ENCODE measurements at regions not wholly inside any gene's neighbourhood (a gene's known extent, or its start where the extent isn't known, plus 50 kb on each side); places are given as distances from the start of the nearest gene placed in this dataset.

DNA sequence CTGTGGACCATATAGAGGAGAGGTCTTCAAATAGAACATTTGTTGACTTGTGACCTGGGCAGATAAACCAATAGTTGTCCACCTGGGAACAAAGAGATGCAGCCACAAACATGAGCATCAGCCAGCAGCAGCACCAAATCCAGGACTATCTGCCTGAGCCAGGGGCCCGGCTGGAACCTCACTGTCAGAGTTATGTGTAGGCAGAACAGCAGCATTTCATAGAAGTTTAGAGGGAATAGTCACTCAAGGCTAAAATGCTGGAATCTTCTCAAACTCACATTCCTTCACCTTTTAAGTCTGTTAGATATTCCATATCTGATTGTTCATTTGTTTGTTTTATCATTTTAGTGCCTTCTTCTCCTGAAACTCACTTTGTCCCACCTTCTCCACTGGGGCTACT lies 72.2 kb upstream of the IL6 start:
- TF ChIP-seq, protein P1, sequence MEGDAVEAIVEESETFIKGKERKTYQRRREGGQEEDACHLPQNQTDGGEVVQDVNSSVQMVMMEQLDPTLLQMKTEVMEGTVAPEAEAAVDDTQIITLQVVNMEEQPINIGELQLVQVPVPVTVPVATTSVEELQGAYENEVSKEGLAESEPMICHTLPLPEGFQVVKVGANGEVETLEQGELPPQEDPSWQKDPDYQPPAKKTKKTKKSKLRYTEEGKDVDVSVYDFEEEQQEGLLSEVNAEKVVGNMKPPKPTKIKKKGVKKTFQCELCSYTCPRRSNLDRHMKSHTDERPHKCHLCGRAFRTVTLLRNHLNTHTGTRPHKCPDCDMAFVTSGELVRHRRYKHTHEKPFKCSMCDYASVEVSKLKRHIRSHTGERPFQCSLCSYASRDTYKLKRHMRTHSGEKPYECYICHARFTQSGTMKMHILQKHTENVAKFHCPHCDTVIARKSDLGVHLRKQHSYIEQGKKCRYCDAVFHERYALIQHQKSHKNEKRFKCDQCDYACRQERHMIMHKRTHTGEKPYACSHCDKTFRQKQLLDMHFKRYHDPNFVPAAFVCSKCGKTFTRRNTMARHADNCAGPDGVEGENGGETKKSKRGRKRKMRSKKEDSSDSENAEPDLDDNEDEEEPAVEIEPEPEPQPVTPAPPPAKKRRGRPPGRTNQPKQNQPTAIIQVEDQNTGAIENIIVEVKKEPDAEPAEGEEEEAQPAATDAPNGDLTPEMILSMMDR (IDR thresholded peaks at IDR 0.05 in 4 of 5, conservative IDR thresholded peaks at IDR 0.05 in 1 of 5) = no peak
- TF ChIP-seq POLR2A (IDR thresholded peaks at IDR 0.05) = no peak

Data from gastrocnemius medialis (tissue), 4 donors.